Smooth muscle cell (in vitro differentiated cells): ENCODE measurements at regions not wholly inside any gene's neighbourhood (a gene's known extent, or its start where the extent isn't known, plus 50 kb on each side); places are given as distances from the start of the nearest gene placed in this dataset.

Experiments used
- DNase-seq: peaks from one replicate; lab custom pipeline; 2025; ENCODE audit not compliant: unreplicated experiment; lab: John Stamatoyannopoulos, UW
- H2AFZ ChIP-seq: fragments of 200-600 bp; sonication (generic); 2 replicates; pipeline ENCODE4 v1.6.0; 2016; ENCODE audit warnings: antibody characterized with exemption, low read depth, mild to moderate bottlenecking
- H3F3A ChIP-seq: fragments of 200-600 bp; sonication (generic); 2 replicates; pipeline ENCODE4 v1.6.0; 2017; ENCODE audit warnings: antibody characterized with exemption, low read depth
- H3K27ac ChIP-seq: fragments of 200-600 bp; sonication (generic); 2 replicates; pipeline ENCODE4 v1.5.1; 2016; ENCODE audit warnings: low read depth, mild to moderate bottlenecking
- H3K27me3 ChIP-seq: fragments of 200-600 bp; sonication (generic); 2 replicates; pipeline ENCODE4 v1.6.1; 2016; ENCODE audit warnings: low read depth, mild to moderate bottlenecking
- H3K36me3 ChIP-seq: fragments of 200-600 bp; sonication (generic); 2 replicates; pipeline ENCODE4 v1.5.1; 2016; ENCODE audit warnings: low read depth
- H3K4me1 ChIP-seq: fragments of 200-600 bp; sonication (generic); 2 replicates; pipeline ENCODE4 v1.5.1; 2016; ENCODE audit warnings: low read depth
- H3K4me2 ChIP-seq: fragments of 200-600 bp; sonication (generic); 2 replicates; pipeline ENCODE4 v1.6.0; 2016; ENCODE audit warnings: mild to moderate bottlenecking
- H3K4me3 ChIP-seq: fragments of 200-600 bp; sonication (generic); 2 replicates; pipeline ENCODE4 v1.5.1; 2016; ENCODE audit warnings: mild to moderate bottlenecking
- H3K79me2 ChIP-seq: fragments of 200-600 bp; sonication (generic); 2 replicates; pipeline ENCODE4 v1.6.0; 2016; ENCODE audit warnings: low read depth, mild to moderate bottlenecking
- H3K9ac ChIP-seq: fragments of 200-600 bp; sonication (generic); 2 replicates; pipeline ENCODE4 v1.6.0; 2016; ENCODE audit warnings: low read depth
- H3K9me3 ChIP-seq: fragments of 200-600 bp; sonication (generic); replicated peaks from 2 replicates; pipeline ENCODE4 v1.5.1; 2016; ENCODE audit warnings: low read depth
- H4K20me1 ChIP-seq: fragments of 200-600 bp; sonication (generic); 2 replicates; pipeline ENCODE4 v1.6.0; 2016; ENCODE audit warnings: low read depth
- CTCF ChIP-seq: fragments of 200-600 bp; sonication (generic); IDR thresholded peaks from 2 replicates; pipeline ENCODE4 v1.5.1; 2017; ENCODE audit warnings: borderline replicate concordance, mild to moderate bottlenecking, antibody characterized with exemption; ENCODE audit not compliant: insufficient read depth, poor library complexity, severe bottlenecking
- WGBS: methylation state at CpG from one replicate; pipeline ENCODE4 v1.1.7; 2016; ENCODE audit warnings: low lambda C conversion rate; 5-methylcytosine and 5-hydroxymethylcytosine counted together

- H4K20me1 ChIP-seq, result no peaks in the 10 kb centered on the region
- H3K27me3 ChIP-seq, result no peaks in the 10 kb centered on the region
- H3K4me2 ChIP-seq, result peak overlapping the region; percentile 21
- H3K27ac ChIP-seq, result peak overlapping the region; percentile 2
- no peak for DNase-seq
- no peak overlapping the region for H3K9ac ChIP-seq
- H3F3A ChIP-seq, result no peaks in the 10 kb centered on the region
- H2AFZ ChIP-seq, result no peak overlapping the region
- no peaks in the 10 kb centered on the region for H3K79me2 ChIP-seq
- WGBS, result 35% methylated on average over 2 of the region's 2 CpGs
- no peaks in the 10 kb centered on the region for H3K4me1 ChIP-seq
- no peak for TF ChIP-seq CTCF
- H3K9me3 ChIP-seq, result no peaks in the 10 kb centered on the region
- no peaks in the 10 kb centered on the region for H3K36me3 ChIP-seq
- no peak overlapping the region for H3K4me3 ChIP-seq
Measured at GRCh38 chr5:58043032-58043945, 416.6 kb downstream of the PLK2 start.

- 97% methylated on average over 3 of the region's 3 CpGs for WGBS
- no peak overlapping the region for H3K4me3 ChIP-seq
- no peaks in the 10 kb centered on the region for H3K79me2 ChIP-seq
- no peak for TF ChIP-seq CTCF
- no peak overlapping the region for H3K27ac ChIP-seq
- H3K36me3 ChIP-seq, result no peaks in the 10 kb centered on the region
- no peaks in the 10 kb centered on the region for H4K20me1 ChIP-seq
- no peaks in the 10 kb centered on the region for H3K27me3 ChIP-seq
- no peaks in the 10 kb centered on the region for H3K4me1 ChIP-seq
- H2AFZ ChIP-seq, result no peak overlapping the region
- H3K9ac ChIP-seq, result no peak overlapping the region
- no peak for DNase-seq
- no peak overlapping the region for H3K4me2 ChIP-seq
- no peaks in the 10 kb centered on the region for H3K9me3 ChIP-seq
- H3F3A ChIP-seq, result no peaks in the 10 kb centered on the region
Measured at GRCh38 chr5:58041884-58042283, 418.0 kb downstream of the PLK2 start.

- Histone ChIP-seq H3K36me3 (no peaks in the 10 kb centered on the region), H3K27ac (no peak overlapping the region), H3K4me2 (no peak overlapping the region), H3K9me3 (no peaks in the 10 kb centered on the region), H4K20me1 (no peaks in the 10 kb centered on the region), H3K79me2 (no peaks in the 10 kb centered on the region), H3K9ac (no peak overlapping the region), H3K4me1 (no peaks in the 10 kb centered on the region), H3K27me3 (no peaks in the 10 kb centered on the region), H3K4me3 (no peak overlapping the region), H3F3A (no peaks in the 10 kb centered on the region), H2AFZ (no peak overlapping the region)
- no peak for TF ChIP-seq CTCF
- 0% methylated on average over 1 of the region's 1 CpG for WGBS
- DNase-seq, result no peak
Measured at GRCh38 chr5:58040846-58041245, 419.0 kb downstream of the PLK2 start.

- Histone ChIP-seq H3K9me3 (no peaks in the 10 kb centered on the region), H4K20me1 (no peaks in the 10 kb centered on the region), H3K27ac (no peak overlapping the region), H3K4me2 (no peak overlapping the region), H3K4me3 (no peak overlapping the region), H3K79me2 (no peaks in the 10 kb centered on the region), H3K4me1 (no peaks in the 10 kb centered on the region), H2AFZ (no peak overlapping the region), H3F3A (no peaks in the 10 kb centered on the region), H3K27me3 (no peaks in the 10 kb centered on the region), H3K36me3 (no peaks in the 10 kb centered on the region), H3K9ac (no peak overlapping the region)
- no peak for TF ChIP-seq CTCF
- DNase-seq, result no peak
- WGBS, result 46% methylated on average over 2 of the region's 2 CpGs
Measured at GRCh38 chr5:58040044-58040443, 419.8 kb downstream of the PLK2 start.
